GM13977 (cell line): ENCODE measurements at regions not wholly inside any gene's neighbourhood (a gene's known extent, or its start where the extent isn't known, plus 50 kb on each side); places are given as distances from the start of the nearest gene placed in this dataset.

Experiments
- DNase-seq: peaks from one replicate; pipeline ENCODE4 v3.0.0; 2012; ENCODE audit warnings: low spot score
- in situ Hi-C: fragments of 300-500 bp; cut with MboI; formaldehyde crosslinking; loops from one replicate; pipeline ENCODE4 v1.12.0; 2022; ENCODE audit warnings: low sequenced_read_pairs, low pct_unique_long_range_greater_than_20kb, mixed read lengths, inconsistent platforms; ENCODE audit not compliant: unreplicated experiment
- TF ChIP-seq, protein P1 (sequence below): IDR thresholded peaks from 2 replicates; pipeline ENCODE4 v1.5.1; 2012; ENCODE audit warnings: mild to moderate bottlenecking, control low read depth; ENCODE audit not compliant: insufficient read depth; ENCODE audit errors: extremely low read depth, missing control alignments

DNA sequence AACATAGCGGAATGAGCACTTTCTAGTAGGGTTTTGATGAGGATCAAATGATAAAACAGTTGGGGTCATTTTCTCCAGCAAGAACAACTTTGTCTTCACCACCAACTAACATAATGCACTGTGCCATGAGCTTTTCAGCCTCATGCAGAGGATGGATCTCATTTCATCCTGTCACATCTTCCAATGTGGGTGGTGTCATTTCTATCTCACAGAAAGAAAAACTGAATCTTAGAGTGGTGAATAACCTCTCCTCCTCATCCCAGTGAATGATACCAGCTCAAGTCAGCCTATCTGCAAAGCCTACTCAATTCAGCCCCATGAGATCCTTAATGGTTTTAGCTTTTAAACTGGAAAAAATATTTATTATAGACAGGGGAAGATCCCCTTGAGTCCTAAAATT, 1147.2 kb downstream of the VRK1 start:
- TF ChIP-seq, protein P1, sequence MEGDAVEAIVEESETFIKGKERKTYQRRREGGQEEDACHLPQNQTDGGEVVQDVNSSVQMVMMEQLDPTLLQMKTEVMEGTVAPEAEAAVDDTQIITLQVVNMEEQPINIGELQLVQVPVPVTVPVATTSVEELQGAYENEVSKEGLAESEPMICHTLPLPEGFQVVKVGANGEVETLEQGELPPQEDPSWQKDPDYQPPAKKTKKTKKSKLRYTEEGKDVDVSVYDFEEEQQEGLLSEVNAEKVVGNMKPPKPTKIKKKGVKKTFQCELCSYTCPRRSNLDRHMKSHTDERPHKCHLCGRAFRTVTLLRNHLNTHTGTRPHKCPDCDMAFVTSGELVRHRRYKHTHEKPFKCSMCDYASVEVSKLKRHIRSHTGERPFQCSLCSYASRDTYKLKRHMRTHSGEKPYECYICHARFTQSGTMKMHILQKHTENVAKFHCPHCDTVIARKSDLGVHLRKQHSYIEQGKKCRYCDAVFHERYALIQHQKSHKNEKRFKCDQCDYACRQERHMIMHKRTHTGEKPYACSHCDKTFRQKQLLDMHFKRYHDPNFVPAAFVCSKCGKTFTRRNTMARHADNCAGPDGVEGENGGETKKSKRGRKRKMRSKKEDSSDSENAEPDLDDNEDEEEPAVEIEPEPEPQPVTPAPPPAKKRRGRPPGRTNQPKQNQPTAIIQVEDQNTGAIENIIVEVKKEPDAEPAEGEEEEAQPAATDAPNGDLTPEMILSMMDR: no peak
- DNase-seq: no peak
- in situ Hi-C loops: no loop called here

DNA sequence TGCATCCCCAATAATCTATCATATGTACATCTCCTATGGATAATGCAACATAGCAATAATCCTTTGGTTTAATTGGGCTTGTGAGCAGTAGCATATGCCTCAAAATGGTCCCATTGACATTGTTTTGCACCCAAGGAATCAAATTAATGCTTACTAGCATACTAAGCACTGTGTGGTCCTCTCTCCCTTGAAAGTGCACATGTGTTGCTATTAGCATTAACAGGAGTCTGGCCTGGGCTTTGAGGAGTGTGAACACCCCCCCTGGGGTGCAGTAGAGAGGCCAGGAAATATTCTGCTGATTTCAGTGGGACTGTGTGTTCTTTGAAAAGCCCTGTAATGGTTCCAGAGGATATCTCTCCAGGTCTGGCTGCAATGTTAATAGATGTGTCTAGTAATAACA, 1148.4 kb downstream of the VRK1 start:
- DNase-seq: no peak
- in situ Hi-C loops: no loop called here
- TF ChIP-seq, protein P1: no peak

- TF ChIP-seq, protein P1: no peak
- DNase-seq: no peak
- in situ Hi-C loops: no loop called here
Measured at GRCh38 chr14:97946240-97946639, 1149.1 kb downstream of the VRK1 start.

DNA sequence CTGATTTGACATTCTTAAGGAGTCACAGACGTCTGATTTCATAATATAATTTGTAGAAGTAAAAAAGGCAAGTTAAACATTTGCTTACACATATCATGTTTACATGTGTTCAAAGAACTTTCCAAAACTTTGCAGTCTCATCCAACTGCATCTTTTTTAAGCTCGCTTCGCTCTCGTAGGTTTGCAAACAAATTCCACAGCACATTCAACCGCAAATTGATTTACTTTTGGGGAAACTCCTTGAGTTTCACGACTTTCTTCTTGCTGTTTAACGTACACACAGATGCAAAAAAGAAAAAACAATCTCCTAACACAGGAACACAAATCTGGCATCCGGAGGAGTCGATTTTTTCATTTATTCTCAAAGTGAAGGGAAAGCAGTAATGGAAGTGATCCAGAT, 1149.5 kb downstream of the VRK1 start:
- in situ Hi-C loops: no loop called here
- TF ChIP-seq, protein P1: no peak
- DNase-seq: no peak

- DNase-seq: no peak
- in situ Hi-C loops: no loop called here
- TF ChIP-seq, protein P1: no peak
Measured at GRCh38 chr14:97948841-97949240, 1151.7 kb downstream of the VRK1 start.

GRCh38 chr14:97956581-97957340, 1159.6 kb downstream of the VRK1 start:
- no peak for DNase-seq
- in situ Hi-C loops: no loop called here
- TF ChIP-seq, protein P1: no peak

GRCh38 chr14:97959251-97959650, 1162.1 kb downstream of the VRK1 start:
- in situ Hi-C loops: no loop called here
- TF ChIP-seq, protein P1: no peak
- DNase-seq: no peak
